Stimulated activated naive CD8-positive, alpha-beta T cell treated with anti-CD3 and anti-CD28 coated beads, Interleukin-15, Interleukin-2, amounts not matched to agents 100 U/mL and 50 U/mL, for 24 hours (primary cell): ENCODE measurements at regions not wholly inside any gene's neighbourhood (a gene's known extent, or its start where the extent isn't known, plus 50 kb on each side); places are given as distances from the start of the nearest gene placed in this dataset.

Experiments
- ATAC-seq: fragments of 150-1000 bp; cut with Tn5 transposase; one replicate; pipeline ENCODE4 v1.10.0; 2021
- DNase-seq: peaks from one replicate; pipeline ENCODE4 v3.0.0; 2021

DNA sequence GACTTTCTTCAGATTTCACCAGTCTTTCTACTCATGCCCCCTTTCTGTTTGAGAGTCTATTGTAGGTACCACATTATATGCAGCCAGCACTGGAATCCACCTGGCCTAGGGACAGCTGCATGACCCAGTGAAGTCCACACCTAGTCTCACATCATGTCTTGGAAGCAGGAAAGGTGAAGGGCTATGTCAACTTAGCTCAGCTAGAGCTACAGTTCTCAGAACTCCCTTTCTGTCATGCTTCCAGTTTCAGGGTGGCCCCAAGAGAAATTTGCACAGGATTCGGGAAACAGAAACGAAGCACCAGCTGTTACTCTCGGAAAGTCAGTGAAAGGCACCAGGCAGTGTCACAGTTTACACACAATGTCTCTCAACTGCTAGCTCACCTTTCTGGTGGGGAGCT, 51.6 kb upstream of the NLRP1 start:
- DNase-seq (no peak), ATAC-seq (no peak)

DNA sequence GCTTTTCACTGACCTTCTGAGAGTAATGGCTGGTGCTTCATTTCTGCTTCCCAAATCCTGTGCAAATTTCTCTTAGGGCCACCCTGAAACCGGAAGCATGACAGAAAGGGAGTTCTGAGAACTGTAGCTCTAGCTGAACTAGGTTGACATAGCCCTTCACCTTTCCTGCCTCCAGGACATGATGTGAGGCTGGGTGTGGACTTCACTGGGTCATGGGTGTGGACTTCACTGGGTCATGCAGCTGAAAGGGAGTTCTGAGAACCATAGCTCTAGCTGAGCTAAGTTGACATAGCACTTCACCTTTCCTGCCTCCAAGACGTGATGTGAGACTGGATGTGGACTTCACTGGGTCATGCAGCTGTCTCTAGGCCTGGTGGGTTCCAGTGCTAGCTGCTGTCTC, 54.3 kb upstream of the NLRP1 start:
- no peak for DNase-seq
- ATAC-seq, result no peak

DNA sequence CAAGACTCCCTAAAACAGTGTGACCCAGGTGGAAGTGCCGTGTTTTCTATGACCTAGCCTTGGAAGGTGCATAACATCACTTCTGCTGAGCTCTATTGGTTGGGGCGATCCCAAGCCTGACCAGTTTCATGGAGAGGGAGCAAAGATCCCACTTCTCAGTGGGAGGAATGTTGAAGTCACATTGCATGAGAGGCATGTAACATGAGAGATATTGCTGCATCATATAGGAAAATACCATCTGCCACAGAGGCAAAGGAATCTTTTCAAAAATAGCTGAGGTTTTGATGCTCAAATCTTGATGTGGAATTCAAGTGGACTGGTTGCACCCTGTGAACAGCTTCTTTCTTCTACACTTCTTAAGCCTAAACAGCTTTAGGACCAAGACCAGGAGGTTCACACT, 56.4 kb upstream of the NLRP1 start:
- no peak for DNase-seq
- no peak for ATAC-seq

DNA sequence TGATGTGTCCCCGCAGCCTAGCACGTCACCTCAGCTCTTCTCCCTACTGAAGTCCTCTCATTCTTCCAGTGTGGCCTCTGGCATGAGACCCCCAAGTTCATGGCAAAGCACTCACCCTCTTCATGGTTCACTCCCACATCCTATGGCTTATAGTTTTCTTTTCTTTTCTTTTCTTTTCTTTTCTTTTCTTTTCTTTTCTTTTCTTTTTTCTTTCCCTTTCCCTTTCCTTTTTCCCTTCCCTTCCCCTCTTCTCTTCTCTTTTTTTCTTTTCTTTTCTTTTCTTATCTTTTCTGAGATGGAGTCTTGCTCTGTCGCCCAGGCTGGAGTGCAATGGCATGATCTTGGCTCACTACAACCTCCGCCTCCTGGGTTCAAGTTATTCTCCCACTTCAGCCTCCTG, 58.4 kb upstream of the NLRP1 start:
- DNase-seq (no peak), ATAC-seq (no peak)

DNA sequence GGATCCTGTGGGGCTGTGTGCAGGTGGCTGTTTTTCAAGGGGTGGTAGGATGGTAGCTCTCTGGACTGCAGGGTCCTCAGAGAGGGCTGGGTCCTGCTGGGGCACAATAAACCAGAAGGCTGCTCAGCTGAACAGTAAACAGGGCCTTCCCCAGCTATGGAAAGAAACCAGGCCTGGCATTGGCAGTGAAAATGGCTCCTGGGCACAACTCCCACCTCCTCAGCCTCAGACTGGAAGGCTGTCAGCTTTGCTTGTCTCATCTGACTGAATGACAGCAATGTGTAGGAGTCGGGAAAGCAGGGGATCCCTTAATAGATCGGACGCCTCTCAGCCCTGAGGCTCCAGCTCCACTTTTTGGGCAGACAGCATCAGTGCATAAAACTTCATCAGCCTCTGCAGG, 59.8 kb upstream of the NLRP1 start:
- ATAC-seq (no peak), DNase-seq (no peak)

DNA sequence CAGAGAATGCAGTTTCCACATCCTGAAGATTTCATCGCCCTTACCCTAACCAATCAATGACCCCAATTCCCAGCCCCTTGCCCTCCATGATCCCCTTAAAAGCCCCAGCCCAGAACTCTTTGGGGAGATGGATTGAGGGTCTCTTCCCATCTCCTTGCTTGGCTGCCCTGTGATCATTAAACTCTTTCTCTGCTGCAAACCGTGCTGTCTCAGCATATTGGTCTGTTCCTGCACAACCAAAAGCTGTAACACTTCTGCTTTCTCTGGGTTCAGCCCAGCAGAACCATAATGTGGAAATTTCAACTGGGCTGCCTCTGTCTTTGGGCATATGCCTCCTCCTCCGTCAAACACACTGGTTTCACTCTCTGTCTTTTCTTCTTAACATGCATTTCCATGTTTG, 67.0 kb upstream of the NLRP1 start:
- DNase-seq (no peak), ATAC-seq (no peak)

DNA sequence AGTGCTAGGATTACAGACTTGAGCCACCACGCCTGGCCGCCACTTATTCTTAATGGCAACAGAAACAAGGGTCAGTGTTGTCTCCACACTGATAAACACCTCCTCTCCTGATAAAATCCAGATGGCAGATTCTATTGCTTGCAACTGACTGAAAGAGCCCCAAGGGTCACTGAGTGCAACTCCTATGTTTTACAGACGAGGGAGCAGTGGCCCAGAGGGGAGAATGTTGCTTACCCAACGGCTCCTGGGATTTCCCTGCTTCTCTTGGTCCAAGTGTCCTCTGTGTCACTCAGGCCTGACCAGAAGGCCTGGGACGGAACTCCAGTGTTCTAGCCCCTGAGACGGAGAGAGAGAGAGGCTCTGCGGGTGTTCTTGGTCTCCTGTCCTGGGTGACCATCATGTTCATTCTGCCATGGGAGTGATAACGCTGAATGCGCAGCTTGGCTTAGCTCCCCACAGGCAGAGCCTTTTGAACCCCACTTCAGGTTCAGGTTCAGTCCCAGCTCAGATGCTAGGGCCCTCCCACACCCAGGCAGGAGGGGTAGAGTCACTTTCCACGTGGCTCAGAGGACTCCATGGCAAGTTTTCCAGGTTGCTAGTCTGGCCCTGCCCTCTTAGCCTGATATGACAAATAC, 77.3 kb upstream of the NLRP1 start:
- ATAC-seq (no peak), DNase-seq (no peak)

DNA sequence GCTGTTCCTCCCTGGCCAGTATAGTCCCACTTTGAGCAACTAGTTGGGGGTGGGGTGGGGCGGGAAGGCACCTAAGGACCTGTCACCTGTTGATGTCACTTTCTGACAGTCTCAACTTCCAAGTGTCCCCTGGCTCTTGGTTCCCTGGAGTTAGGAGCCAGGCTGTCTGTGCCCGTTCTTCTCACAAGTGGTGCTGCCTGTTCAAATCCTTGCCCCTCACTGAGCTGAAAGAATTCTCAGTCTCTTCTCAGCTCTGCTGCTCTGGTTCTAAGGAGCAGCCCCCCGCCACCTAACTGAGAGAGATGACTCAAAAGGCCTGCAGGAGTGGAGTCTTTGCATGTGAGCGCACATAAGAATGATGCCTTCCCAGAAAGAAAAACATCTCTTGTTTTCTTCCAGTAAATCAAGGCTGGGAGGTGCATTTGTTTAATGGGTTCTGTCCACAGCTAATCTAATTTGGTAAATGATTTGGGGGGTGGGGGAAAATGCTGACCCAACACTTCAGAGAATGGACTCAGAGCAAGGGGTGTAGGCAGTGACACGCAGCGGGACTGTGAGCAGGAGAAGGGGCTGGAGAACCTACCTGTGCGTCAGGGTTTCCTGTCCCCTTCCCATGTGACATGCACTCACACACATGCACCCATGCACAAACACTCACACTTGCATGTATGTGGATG, 78.2 kb upstream of the NLRP1 start:
- ATAC-seq, result no peak
- DNase-seq, result no peak

DNA sequence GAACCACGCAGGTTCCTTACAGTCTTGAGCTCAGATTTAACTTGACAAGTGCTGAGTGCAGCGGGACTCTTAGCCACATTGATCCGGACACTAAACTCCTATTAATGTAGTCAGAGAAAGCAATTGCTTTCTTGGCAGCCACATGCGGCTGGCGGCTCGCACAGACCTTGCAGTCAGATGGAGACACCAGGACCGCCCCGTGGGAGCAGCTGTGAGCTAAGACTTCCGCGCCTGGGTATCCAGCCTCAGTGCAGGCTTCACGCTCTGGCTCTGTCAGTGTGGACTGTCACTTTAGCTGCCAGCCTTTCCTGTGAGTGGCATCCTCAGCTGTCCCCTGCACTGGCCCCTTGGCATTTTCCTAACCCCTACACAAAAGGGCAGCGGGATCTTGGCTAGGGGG, 80.9 kb upstream of the NLRP1 start:
- DNase-seq (no peak), ATAC-seq (no peak)

DNA sequence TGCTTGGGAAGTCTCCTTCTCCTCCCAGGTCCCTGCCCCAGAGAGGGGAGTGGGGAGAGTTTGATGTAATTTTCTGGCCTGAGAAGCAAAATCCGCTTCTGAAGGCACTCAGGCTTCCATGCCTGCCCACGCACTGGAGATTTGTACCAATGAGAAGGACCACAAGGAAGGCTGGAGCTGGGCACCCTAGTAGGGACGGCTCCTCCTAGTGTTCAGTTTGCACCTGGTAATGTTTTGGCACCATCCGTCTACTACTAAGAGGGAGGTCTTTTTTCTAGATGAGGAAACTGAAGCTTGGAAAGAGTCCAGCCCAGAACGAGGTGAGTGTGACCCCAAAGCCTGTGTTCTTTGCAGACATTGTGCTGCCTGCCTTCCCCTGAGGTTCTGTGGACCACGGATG, 83.6 kb upstream of the NLRP1 start:
- no peak for ATAC-seq
- no peak for DNase-seq

DNA sequence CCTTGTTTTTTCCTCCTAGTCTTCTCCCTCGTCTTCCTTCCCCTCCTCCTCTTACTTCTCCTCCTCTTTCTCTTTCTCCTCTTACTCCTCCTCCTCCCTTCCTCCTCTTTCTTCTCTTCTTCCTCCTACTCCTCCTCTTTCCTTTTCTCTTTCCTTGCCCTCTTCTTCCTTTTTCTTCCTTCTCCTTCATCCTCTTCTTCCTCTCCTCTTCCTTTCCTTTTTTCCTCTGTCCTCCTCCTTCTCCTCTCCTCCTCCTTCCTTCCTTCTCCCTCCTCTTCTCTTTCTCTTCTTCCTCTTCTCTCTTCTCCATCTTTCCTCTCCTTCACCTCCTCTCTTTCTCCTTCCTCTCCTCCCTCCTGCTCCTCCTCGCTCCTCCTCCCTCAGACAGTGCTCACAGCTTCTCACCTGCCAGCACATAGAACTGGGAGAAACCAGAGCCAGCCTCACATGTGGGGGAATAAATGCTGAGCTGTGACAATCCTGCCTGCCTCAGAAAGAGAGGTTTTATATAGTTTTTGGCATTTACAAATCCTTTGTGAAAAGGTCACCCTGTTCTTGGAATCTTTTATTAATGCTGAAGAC, 84.3 kb upstream of the NLRP1 start:
- ATAC-seq (no peak), DNase-seq (no peak)

DNA sequence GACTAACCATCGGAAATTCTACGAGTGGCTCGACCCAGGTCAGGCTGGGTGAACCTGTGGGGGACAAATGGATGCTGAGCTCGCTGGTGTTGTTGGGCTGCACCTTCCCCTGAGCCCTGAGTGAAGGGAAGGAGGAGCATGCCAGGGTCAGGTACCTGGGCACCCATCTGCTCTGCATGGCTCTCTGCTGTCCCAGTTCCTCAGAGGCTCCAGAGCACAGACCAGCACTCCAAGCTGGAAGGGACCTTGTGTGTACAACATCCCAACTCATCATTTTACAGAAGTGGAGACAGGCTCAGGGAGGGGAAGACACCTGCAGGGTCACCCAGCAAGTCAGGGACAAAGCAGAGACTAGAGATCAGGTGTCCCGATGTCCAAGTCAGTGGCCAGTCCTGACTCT, 84.9 kb upstream of the NLRP1 start:
- no peak for DNase-seq
- ATAC-seq, result no peak

DNA sequence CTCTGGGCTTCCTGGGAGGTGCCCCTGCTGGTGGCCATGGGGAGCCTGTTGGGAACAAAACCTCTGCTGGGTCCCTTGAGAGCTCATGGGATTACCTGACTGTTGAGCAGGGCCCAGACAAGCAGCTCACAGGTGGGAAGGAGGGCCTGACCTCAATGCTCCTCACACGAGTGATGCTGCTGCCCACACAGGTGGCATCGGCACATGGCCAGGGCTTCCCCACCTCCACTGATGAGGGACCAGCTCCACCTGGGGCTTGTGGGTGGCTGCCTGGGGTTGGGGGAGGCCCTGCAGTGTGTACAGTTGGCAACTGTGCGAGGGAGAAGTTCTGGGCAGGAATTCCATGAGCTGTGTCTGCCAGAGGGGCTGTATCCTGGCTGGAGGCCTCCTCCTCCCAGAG, 87.8 kb upstream of the NLRP1 start:
- ATAC-seq (no peak), DNase-seq (no peak)

DNA sequence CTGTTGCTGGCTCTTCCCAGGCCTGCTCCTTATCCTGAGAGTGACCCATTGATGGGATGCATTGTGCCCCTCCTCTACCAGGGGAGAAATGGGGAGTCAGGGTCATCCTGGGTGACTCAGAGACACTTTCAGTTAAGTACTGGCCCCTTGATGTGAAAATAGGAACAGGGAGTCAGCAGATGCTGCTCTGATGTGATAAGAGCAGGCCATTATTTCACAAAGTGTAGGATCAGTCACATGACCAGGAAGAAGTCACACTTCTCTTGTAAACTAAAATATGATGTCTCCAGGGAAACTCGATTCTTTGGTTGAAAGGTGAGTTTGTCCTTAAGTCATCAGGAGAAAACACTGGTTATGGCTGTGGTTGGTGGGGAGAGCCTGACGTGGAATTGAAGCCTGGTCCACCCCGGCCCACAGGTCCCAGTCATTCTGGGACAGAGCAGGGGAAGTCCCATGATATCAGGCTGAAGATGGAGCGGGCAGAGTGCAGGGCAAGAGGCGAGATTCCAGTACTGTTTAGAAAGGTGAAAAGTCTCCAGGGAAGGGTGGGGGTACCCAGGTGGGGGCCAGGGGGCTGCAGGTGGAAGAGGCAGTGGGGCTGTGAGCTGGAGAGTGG, 88.6 kb upstream of the NLRP1 start:
- ATAC-seq (peak; percentile 39), DNase-seq (no peak)

DNA sequence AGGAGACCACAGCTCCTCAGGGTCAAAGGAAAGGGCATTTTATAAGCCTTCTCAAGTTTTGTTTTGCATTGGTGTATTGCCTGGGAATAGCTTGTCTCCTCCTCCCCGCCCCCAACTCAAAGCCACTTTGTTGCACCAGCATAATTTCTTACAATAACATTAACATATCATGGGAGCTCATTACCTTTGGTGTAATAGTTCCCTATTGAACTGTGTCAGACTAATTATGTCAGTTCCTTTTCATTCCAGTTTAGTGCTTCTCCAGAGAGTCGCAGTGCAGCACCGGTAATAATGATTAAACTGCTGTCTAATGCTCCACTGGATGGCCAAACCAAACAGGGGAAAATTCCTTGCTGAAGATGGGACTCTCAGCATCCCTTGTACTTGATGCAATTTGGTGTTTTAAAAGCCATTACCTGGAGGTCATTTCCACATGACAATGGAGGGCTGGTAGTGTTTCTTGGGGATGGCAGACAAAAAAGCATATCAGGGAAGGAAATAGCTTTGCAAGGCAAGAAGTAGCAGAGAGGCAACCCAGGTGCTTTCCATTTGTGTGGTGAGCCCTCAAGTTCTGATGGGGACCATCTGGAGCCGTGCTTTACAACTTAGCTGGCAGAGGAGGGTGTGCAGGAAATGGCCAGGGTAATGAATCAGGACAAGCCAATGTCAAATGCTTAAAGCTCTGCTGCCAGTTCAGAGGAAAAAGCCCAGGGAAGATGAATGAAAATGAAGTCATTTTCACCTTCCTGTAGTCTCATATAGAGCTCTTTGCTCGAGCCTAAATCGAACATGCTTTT, 91.5 kb upstream of the NLRP1 start:
- ATAC-seq, result no peak
- DNase-seq, result no peak

DNA sequence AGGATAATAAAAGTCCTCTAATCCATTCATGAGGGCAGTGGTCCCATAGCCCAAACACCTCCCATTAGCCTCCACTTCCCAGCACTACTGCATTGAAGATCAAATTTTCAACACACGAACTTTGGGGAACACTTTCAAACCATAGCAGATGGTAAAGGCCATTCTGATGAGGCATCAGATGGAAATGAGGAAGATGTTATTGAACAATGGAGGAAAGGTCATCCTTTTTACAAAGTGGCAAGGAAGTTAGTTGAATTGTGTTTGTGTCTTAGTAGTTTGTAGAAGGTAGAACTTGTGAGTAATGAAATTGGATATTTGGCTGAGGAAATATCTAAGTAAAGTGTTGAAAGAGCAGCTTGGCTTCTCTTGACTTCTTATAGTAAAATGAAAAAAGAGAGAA, 93.3 kb upstream of the NLRP1 start:
- ATAC-seq, result no peak
- no peak for DNase-seq

DNA sequence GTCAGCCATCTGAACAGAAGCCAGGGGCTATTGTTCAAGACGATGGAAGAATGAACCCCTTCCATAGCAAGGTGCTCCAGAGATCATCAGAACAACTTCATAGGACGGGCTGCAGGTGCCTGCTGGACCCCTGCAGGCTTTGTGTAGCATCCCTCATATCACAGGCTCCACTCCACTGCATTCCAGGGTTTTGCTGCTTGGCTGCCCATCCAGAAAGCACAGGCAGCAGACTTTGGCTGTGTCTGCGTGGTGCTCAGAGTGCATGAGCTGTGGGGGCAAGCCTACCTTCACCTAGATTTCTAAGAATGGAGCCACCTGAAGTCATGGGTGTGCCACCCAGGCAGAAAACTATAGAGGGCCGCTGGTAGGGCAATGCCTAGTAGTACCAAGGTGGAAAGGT, 93.9 kb upstream of the NLRP1 start:
- no peak for ATAC-seq
- no peak for DNase-seq

DNA sequence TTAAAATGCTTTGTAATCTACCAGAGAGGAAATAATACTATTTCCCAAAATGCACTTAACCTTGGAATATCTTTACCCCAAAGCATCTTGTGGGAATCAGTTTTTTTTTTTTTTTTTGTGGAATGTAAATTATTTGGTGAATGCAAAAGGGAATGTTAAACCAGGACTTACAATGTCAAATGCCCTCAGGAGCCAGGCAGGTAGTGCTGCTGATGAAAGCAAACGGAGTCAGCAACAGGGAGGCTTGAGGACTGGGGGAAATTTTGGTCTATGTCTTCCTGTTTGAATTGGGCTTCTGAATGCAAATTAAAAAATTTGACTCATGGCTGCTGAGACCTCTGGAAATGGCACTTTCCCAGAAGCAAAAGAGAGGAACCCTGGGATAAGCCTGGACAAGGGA, 96.5 kb upstream of the NLRP1 start:
- no peak for DNase-seq
- ATAC-seq, result no peak

DNA sequence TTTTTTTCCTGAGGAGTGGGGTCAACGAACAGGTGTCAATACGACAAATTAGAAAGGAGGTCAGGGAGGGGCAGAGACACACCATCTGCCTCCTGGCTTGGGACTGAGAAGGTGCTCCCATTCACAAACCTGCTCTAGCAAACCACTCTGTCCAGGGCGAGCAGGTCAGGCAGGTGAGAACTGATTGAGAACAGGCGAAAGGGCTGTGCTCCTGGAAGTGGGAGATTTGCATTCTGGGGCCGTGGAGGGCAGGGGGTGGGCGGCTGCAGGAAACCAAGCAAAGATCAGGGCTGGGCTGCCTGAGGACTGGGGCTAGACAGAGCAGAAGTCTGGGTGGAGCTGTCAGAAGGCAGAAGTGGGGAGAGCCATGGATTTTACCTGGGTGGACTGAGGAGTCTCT, 98.9 kb upstream of the NLRP1 start:
- DNase-seq (no peak), ATAC-seq (no peak)

DNA sequence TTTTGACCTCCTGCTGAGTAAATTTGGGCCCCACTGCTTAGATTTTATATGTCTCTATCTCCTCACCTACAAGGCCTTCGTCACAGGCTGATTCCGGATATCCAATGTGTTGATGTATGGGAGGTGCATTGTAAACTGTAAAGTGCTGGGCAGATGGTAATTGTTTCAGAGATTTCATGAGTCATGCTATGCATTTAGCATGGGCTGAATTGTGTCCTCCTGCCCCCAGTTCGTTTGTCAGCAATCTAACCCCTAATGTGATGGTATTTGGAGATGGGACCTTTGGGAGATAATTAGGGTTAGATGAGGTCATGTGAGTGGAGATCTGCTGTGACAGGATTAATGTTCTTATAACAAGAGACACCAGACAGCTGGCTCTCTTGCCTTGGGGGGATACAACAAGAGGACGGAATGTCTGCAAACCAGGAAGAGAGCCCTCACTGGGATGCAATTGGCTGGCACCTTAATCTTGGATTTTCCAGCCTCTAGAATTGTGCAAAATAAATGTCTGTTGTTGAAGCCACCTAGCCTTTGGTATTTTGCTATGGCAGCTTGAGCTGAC, 101.8 kb upstream of the NLRP1 start:
- ATAC-seq (no peak), DNase-seq (no peak)

DNA sequence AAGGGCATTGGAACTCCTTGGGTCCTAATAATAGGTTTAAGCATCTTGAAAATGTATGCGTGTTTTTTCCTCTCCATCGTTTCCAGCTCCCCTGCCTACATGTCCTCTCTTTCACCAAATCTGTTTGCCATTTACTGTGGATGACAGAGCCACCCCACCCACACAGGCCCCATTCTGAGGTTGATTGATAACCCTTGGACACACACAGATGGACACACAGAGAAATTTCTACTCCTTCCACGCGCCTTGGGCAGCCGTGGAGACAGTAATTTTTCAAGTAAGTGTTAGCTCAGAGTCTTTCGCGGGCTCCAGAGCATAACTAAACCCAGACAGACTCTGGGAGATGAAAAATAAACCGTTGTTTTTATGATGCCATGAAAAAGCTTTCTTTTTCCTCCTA, 103.3 kb upstream of the NLRP1 start:
- DNase-seq (no peak), ATAC-seq (no peak)

DNA sequence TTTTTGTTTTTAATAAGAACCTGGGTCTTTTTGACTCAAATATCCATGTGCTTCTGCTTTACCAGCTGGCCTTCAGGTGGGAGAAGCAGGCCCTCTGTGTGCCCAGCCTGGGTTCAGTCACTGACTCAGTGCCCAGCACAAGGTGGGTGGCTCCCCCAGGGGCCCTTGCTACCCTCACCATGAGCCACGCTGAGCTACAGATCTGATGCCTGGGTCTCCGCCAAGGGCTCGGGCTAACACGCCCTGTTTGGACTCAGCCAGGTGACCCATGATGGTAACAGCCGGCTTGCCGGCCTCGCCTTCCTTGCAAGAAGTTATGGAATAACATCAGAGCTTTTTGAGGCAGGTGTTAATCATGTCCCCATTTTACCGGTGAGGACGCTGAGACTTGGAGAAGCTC, 109.5 kb upstream of the NLRP1 start:
- DNase-seq, result no peak
- ATAC-seq, result no peak

DNA sequence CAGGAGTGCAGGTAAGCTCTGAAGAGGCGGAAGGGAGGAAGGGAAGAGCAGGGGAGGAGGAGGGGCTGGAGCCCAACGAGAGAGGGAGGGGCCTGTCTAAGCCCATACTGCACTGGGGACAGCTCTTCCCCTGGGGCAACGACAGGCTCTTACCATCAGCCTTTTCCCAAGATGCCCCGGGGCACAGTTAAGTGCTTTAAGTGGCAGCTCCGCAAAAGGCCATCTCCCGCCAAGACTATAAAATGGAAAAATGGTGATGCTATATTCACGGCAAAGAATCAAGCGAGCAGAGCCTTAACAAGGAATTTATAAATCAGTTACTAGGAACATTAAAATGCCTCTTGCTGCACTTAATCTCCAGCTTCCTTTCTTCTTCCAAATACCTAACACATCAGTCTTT, 110.2 kb upstream of the NLRP1 start:
- no peak for DNase-seq
- ATAC-seq, result no peak
